NCI-H1436 (cell line): ENCODE measurements at regions not wholly inside any gene's neighbourhood (a gene's known extent, or its start where the extent isn't known, plus 50 kb on each side); places are given as distances from the start of the nearest gene placed in this dataset.

Source experiments
- DNase-seq: peaks from one replicate; lab custom pipeline; 2025; lab: John Stamatoyannopoulos, UW

- DNase-seq, result no peak
Measured at GRCh38 chr2:15840148-15840547, 100.2 kb upstream of the MYCN start.

GRCh38 chr2:15840969-15841368 is 99.4 kb upstream of the MYCN start:
- DNase-seq, result no peak

- DNase-seq, result no peak
Measured at GRCh38 chr2:15841776-15842560, 98.4 kb upstream of the MYCN start.

- no peak for DNase-seq
Measured at GRCh38 chr2:15842758-15843666, 97.3 kb upstream of the MYCN start.

- DNase-seq, result no peak
Measured at GRCh38 chr2:15844211-15844801, 96.0 kb upstream of the MYCN start.

- DNase-seq, result no peak
Measured at GRCh38 chr2:15845294-15845693, 95.1 kb upstream of the MYCN start.

GRCh38 chr2:15845737-15846405 is 94.5 kb upstream of the MYCN start:
- DNase-seq, result no peak

GRCh38 chr2:15846626-15847025 is 93.7 kb upstream of the MYCN start:
- DNase-seq, result no peak

- DNase-seq, result no peak
Measured at GRCh38 chr2:15850534-15850933, 89.8 kb upstream of the MYCN start.

GRCh38 chr2:15851076-15851693 is 89.2 kb upstream of the MYCN start:
- no peak for DNase-seq

GRCh38 chr2:15852811-15853210 is 87.5 kb upstream of the MYCN start:
- no peak for DNase-seq

- no peak for DNase-seq
Measured at GRCh38 chr2:15853903-15854302, 86.4 kb upstream of the MYCN start.

GRCh38 chr2:15855766-15856260 is 84.5 kb upstream of the MYCN start:
- no peak for DNase-seq

GRCh38 chr2:15856318-15856717 is 84.0 kb upstream of the MYCN start:
- DNase-seq, result no peak

- DNase-seq, result no peak
Measured at GRCh38 chr2:15858466-15858865, 81.9 kb upstream of the MYCN start.

- no peak for DNase-seq
Measured at GRCh38 chr2:15860051-15860663, 80.2 kb upstream of the MYCN start.

GRCh38 chr2:15860760-15861159 is 79.6 kb upstream of the MYCN start:
- no peak for DNase-seq

- no peak for DNase-seq
Measured at GRCh38 chr2:15861172-15861822, 79.1 kb upstream of the MYCN start.

GRCh38 chr2:15861898-15862297 is 78.5 kb upstream of the MYCN start:
- no peak for DNase-seq

GRCh38 chr2:15863089-15863488 is 77.3 kb upstream of the MYCN start:
- DNase-seq, result no peak
